ENCODE measurements at regions not wholly inside any gene's neighbourhood (a gene's known extent, or its start where the extent isn't known, plus 50 kb on each side); places are given as distances from the start of the nearest gene placed in this dataset.

DNA sequence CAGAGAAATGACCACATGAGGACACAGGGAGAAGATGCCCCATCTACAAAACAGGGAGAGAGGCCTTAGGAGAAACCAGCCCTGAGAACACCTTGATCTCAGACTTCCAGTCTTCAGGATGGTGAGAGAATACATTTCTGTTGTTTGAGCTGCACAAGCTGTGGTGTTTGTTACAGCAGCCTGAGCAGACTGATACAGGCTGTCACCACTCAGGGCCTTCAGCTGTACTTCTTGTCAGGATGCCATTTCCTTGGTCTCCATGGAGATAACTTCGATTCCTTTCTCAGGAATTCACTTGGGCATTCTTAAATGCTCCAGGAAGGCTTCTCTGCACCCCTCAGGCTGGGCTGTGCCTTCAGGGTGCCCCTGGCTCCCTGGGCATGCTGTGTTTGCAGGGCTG lies 85.7 kb upstream of the IGFBP3 start:
- TF ChIP-seq CTCF (conservative IDR thresholded peaks at IDR 0.05; ENCODE audit: low read length): no peak
- TF ChIP-seq EZH2phosphoT487 (IDR thresholded peaks at IDR 0.05; ENCODE audit: borderline replicate concordance, low read depth, low read length): no peak
